ENCODE measurements at regions not wholly inside any gene's neighbourhood (a gene's known extent, or its start where the extent isn't known, plus 50 kb on each side); places are given as distances from the start of the nearest gene placed in this dataset.

- Histone ChIP-seq H3K27ac (no peak overlapping the region), H3K4me3 (no peak overlapping the region), H3K27me3 (no peaks in the 10 kb centered on the region), H3K36me3 (no peaks in the 10 kb centered on the region), H3K4me1 (ENCODE audit: low read depth) (no peaks in the 10 kb centered on the region), H3K9me3 (ENCODE audit: low read depth) (no peaks in the 10 kb centered on the region)
- TF ChIP-seq, protein P1, sequence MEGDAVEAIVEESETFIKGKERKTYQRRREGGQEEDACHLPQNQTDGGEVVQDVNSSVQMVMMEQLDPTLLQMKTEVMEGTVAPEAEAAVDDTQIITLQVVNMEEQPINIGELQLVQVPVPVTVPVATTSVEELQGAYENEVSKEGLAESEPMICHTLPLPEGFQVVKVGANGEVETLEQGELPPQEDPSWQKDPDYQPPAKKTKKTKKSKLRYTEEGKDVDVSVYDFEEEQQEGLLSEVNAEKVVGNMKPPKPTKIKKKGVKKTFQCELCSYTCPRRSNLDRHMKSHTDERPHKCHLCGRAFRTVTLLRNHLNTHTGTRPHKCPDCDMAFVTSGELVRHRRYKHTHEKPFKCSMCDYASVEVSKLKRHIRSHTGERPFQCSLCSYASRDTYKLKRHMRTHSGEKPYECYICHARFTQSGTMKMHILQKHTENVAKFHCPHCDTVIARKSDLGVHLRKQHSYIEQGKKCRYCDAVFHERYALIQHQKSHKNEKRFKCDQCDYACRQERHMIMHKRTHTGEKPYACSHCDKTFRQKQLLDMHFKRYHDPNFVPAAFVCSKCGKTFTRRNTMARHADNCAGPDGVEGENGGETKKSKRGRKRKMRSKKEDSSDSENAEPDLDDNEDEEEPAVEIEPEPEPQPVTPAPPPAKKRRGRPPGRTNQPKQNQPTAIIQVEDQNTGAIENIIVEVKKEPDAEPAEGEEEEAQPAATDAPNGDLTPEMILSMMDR (IDR thresholded peaks at IDR 0.05; ENCODE audit: low read depth, low read length): no peak
- peak in 1 of 2 donors; percentile 6 for DNase-seq (ENCODE audit: low read depth in 1 of 2, low spot score in 1 of 2)
Observed at GRCh38 chr2:220353897-220354296, 726.5 kb downstream of the SLC4A3 start.

DNA sequence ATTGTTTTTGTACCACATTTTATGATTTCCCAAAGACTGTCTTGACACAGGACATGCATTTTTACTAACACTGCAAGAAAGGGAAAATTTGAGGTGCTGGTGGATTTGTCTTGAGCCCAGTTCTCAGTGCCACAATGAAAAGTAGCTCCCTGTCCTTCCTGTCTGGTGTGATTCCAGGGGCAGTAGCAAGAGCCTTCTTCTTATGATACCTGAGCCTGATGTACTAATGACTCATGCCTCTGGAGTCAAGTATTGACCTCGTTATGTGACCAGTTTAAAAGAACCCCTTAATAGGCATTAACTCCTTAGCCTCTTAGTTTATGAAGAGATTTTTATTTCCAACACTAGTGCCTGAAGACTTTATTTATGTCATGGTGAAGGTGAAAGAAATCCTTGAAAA lies 728.6 kb downstream of the SLC4A3 start:
- Histone ChIP-seq H3K4me1 (ENCODE audit: low read depth) (no peaks in the 10 kb centered on the region), H3K9me3 (ENCODE audit: low read depth) (no peaks in the 10 kb centered on the region), H3K36me3 (no peaks in the 10 kb centered on the region), H3K4me3 (no peak overlapping the region), H3K27ac (no peak overlapping the region), H3K27me3 (no peaks in the 10 kb centered on the region)
- TF ChIP-seq, protein P1 (IDR thresholded peaks at IDR 0.05; ENCODE audit: low read depth, low read length): no peak
- DNase-seq (ENCODE audit: low read depth in 1 of 2, low spot score in 1 of 2): no peak

GRCh38 chr2:220365023-220365422 lies 737.6 kb downstream of the SLC4A3 start:
- DNase-seq (ENCODE audit: low read depth in 1 of 2, low spot score in 1 of 2): peak in 1 of 2 donors; percentile 43

DNA sequence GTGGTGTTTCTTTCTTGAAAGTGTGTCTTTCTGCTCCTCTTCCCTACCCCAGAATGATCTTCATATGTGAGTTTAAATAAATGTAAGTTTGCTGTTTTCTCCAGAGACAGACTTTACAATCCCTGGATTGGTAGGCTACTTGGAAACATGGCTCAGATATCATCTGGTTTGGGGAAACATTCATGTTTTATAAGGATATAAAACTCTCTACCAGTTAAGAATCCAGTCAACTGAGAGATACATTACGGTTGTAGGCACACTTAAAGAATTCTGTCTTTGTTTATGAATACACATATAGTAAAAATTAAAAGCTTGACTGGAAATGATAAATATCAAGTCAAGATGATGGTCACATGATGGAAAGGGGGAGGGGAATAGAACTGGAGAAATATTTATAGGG lies 739.3 kb downstream of the SLC4A3 start:
- Histone ChIP-seq H3K4me1 (ENCODE audit: low read depth) (no peaks in the 10 kb centered on the region), H3K4me3 (no peak overlapping the region), H3K36me3 (no peaks in the 10 kb centered on the region), H3K27ac (no peak overlapping the region), H3K27me3 (no peaks in the 10 kb centered on the region), H3K9me3 (ENCODE audit: low read depth) (no peaks in the 10 kb centered on the region)
- no peak for DNase-seq (ENCODE audit: low read depth in 1 of 2, low spot score in 1 of 2)
- TF ChIP-seq, protein P1 (IDR thresholded peaks at IDR 0.05; ENCODE audit: low read depth, low read length): no peak

More at GRCh38 chr2:220365023-220365422, 737.6 kb downstream of the SLC4A3 start:
- H3K27ac ChIP-seq: no peak overlapping the region
- H3K27me3 ChIP-seq: no peaks in the 10 kb centered on the region
- TF ChIP-seq, protein P1 (IDR thresholded peaks at IDR 0.05; ENCODE audit: low read depth, low read length): no peak
- no peak overlapping the region for H3K4me3 ChIP-seq
- no peaks in the 10 kb centered on the region for H3K4me1 ChIP-seq (ENCODE audit: low read depth)
- H3K9me3 ChIP-seq (ENCODE audit: low read depth): no peaks in the 10 kb centered on the region
- H3K36me3 ChIP-seq: no peaks in the 10 kb centered on the region

- no peak overlapping the region for H3K4me3 ChIP-seq
- no peaks in the 10 kb centered on the region for H3K27me3 ChIP-seq
- no peaks in the 10 kb centered on the region for H3K9me3 ChIP-seq (ENCODE audit: low read depth)
- no peaks in the 10 kb centered on the region for H3K36me3 ChIP-seq
- DNase-seq (ENCODE audit: low read depth in 1 of 2, low spot score in 1 of 2): no peak
- TF ChIP-seq, protein P1 (IDR thresholded peaks at IDR 0.05; ENCODE audit: low read depth, low read length): no peak
- H3K4me1 ChIP-seq (ENCODE audit: low read depth): no peaks in the 10 kb centered on the region
- no peak overlapping the region for H3K27ac ChIP-seq
Observed at GRCh38 chr2:220370764-220371163, 743.3 kb downstream of the SLC4A3 start.

DNA sequence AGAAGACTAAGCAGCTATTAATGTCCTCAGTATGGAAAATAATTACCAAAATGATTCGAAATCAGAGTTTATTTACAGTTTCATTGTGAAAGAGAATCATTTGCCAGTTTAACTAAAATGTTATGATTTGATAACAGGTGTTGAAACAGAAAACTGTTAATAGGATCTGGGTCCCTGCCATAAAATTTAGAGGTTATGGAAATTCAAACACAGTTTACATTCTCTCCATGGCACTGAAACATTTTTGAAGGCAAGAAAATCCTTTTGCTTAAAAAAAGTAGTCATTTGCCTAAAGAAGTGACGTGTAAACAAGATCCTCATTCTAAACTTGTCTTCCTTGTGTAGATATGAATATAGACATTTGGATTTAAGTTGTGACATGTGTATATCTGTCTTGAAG lies 743.8 kb downstream of the SLC4A3 start:
- DNase-seq (ENCODE audit: low read depth in 1 of 2, low spot score in 1 of 2): no peak
- H3K27ac ChIP-seq: no peak overlapping the region
- H3K9me3 ChIP-seq (ENCODE audit: low read depth): no peaks in the 10 kb centered on the region
- no peak overlapping the region for H3K4me3 ChIP-seq
- no peaks in the 10 kb centered on the region for H3K27me3 ChIP-seq
- TF ChIP-seq, protein P1 (IDR thresholded peaks at IDR 0.05; ENCODE audit: low read depth, low read length): no peak
- no peaks in the 10 kb centered on the region for H3K36me3 ChIP-seq
- H3K4me1 ChIP-seq (ENCODE audit: low read depth): no peaks in the 10 kb centered on the region

All from cardiac muscle cell (in vitro differentiated cells and primary cell).